Glutamatergic neuron (in vitro differentiated cells): ENCODE measurements at regions not wholly inside any gene's neighbourhood (a gene's known extent, or its start where the extent isn't known, plus 50 kb on each side); places are given as distances from the start of the nearest gene placed in this dataset.

Source experiments
- DNase-seq: peaks from one replicate; pipeline ENCODE4 v3.0.0; 2022
- H3K27ac Mint-ChIP-seq: one replicate; pipeline ENCODE4 v1.8.0; 2020; ENCODE audit warnings: mild to moderate bottlenecking, mixed read lengths, inconsistent platforms; ENCODE audit not compliant: unreplicated experiment
- H3K27me3 Mint-ChIP-seq: one replicate; pipeline ENCODE4 v1.8.0; 2020; ENCODE audit warnings: mild to moderate bottlenecking, moderate library complexity, mixed read lengths, inconsistent platforms; ENCODE audit not compliant: unreplicated experiment
- H3K36me3 Mint-ChIP-seq: one replicate; pipeline ENCODE4 v1.8.0; 2020; ENCODE audit warnings: mild to moderate bottlenecking, mixed read lengths, inconsistent platforms; ENCODE audit not compliant: unreplicated experiment
- H3K4me1 Mint-ChIP-seq: one replicate; pipeline ENCODE4 v1.8.0; 2020; ENCODE audit warnings: mild to moderate bottlenecking, low read depth, mixed read lengths, inconsistent platforms; ENCODE audit not compliant: unreplicated experiment
- H3K4me3 Mint-ChIP-seq: one replicate; pipeline ENCODE4 v1.8.0; 2020; ENCODE audit warnings: mild to moderate bottlenecking, mixed read lengths, inconsistent platforms; ENCODE audit not compliant: unreplicated experiment
- H3K9me3 Mint-ChIP-seq: one replicate; pipeline ENCODE4 v1.8.0; 2020; ENCODE audit warnings: mild to moderate bottlenecking, moderate library complexity, mixed read lengths, inconsistent platforms; ENCODE audit not compliant: unreplicated experiment
- CTCF ChIP-seq: fragments of 200-600 bp; sonication (generic); IDR thresholded peaks from one replicate; pipeline ENCODE4 v1.5.0; 2021; ENCODE audit not compliant: partially characterized antibody, unreplicated experiment

GRCh38 chr11:38503876-38504275, 1905.8 kb upstream of the RAG2 start:
- no peak overlapping the region for H3K4me3 Mint-ChIP-seq
- no peak overlapping the region for H3K27ac Mint-ChIP-seq
- peaks cover 1% of the 10 kb centered on the region for H3K9me3 Mint-ChIP-seq
- H3K27me3 Mint-ChIP-seq = no peaks in the 10 kb centered on the region
- no peaks in the 10 kb centered on the region for H3K4me1 Mint-ChIP-seq
- TF ChIP-seq CTCF = no peak
- no peak for DNase-seq
- no peaks in the 10 kb centered on the region for H3K36me3 Mint-ChIP-seq

GRCh38 chr11:38498721-38499120, 1900.7 kb upstream of the RAG2 start:
- Mint-ChIP-seq H3K27me3 (no peaks in the 10 kb centered on the region), H3K27ac (no peak overlapping the region), H3K4me3 (no peak overlapping the region), H3K9me3 (peaks cover under 1% of the 10 kb centered on the region), H3K36me3 (no peaks in the 10 kb centered on the region), H3K4me1 (no peaks in the 10 kb centered on the region)
- no peak for DNase-seq
- no peak for TF ChIP-seq CTCF

GRCh38 chr11:38491986-38492385, 1894.0 kb upstream of the RAG2 start:
- no peak for DNase-seq
- Mint-ChIP-seq H3K27ac (no peak overlapping the region), H3K4me3 (no peak overlapping the region), H3K4me1 (no peaks in the 10 kb centered on the region), H3K9me3 (no peaks in the 10 kb centered on the region), H3K27me3 (peaks cover 3% of the 10 kb centered on the region), H3K36me3 (no peaks in the 10 kb centered on the region)
- TF ChIP-seq CTCF = no peak

GRCh38 chr11:38481391-38481790, 1883.4 kb upstream of the RAG2 start:
- TF ChIP-seq CTCF = no peak

GRCh38 chr11:38476808-38477575, 1879.0 kb upstream of the RAG2 start:
- no peak overlapping the region for H3K27ac Mint-ChIP-seq
- H3K4me3 Mint-ChIP-seq = no peak overlapping the region
- no peaks in the 10 kb centered on the region for H3K36me3 Mint-ChIP-seq
- H3K4me1 Mint-ChIP-seq = no peaks in the 10 kb centered on the region
- peaks cover 1% of the 10 kb centered on the region for H3K9me3 Mint-ChIP-seq
- no peak for TF ChIP-seq CTCF
- H3K27me3 Mint-ChIP-seq = no peaks in the 10 kb centered on the region
- no peak for DNase-seq

More at GRCh38 chr11:38481391-38481790, 1883.4 kb upstream of the RAG2 start:
- H3K4me3 Mint-ChIP-seq = no peak overlapping the region
- no peaks in the 10 kb centered on the region for H3K4me1 Mint-ChIP-seq
- peaks cover 1% of the 10 kb centered on the region for H3K9me3 Mint-ChIP-seq
- DNase-seq = no peak
- H3K27ac Mint-ChIP-seq = no peak overlapping the region
- H3K36me3 Mint-ChIP-seq = no peaks in the 10 kb centered on the region
- no peaks in the 10 kb centered on the region for H3K27me3 Mint-ChIP-seq
